Keratinocyte (primary cell): ENCODE measurements at regions not wholly inside any gene's neighbourhood (a gene's known extent, or its start where the extent isn't known, plus 50 kb on each side); places are given as distances from the start of the nearest gene placed in this dataset.

Experiments
- DNase-seq: peaks from one replicate; pipeline ENCODE4 v3.0.0-alpha.2; 2011; ENCODE audit warnings: low read depth, missing footprints, low spot score
- FAIRE-seq: peaks from 2 replicates; lab custom pipeline; 2011; peaks lifted over from hg19 to GRCh38; lab: Jason Lieb, UNC
- H2AFZ ChIP-seq: 2 replicates; pipeline ENCODE4 v1.6.0; 2012; ENCODE audit warnings: low read length, control low read depth, inconsistent platforms; ENCODE audit not compliant: control insufficient read depth
- H3K27ac ChIP-seq: 2 replicates; pipeline ENCODE4 v1.5.1; 2011; ENCODE audit warnings: low read length; ENCODE audit not compliant: control insufficient read depth, insufficient read depth
- H3K27me3 ChIP-seq: 3 replicates; pipeline ENCODE4 v1.6.0; 2011; ENCODE audit warnings: low read length; ENCODE audit not compliant: control insufficient read depth, insufficient read depth; ENCODE audit errors: extremely low read depth
- H3K36me3 ChIP-seq, 2 experiments: 2 replicates in 1 of 2; 3 replicates in 1 of 2; pipeline ENCODE4 v1.5.1; 2011; ENCODE audit warnings: low read length in 2 of 2, mild to moderate bottlenecking in 1 of 2; ENCODE audit not compliant: control insufficient read depth in 2 of 2, insufficient read depth in 2 of 2; ENCODE audit errors: extremely low read depth in 1 of 2
- H3K4me1 ChIP-seq: 3 replicates; pipeline ENCODE4 v1.5.1; 2011; ENCODE audit warnings: low read length; ENCODE audit not compliant: control insufficient read depth, insufficient read depth; ENCODE audit errors: extremely low read depth
- H3K4me2 ChIP-seq: 3 replicates; pipeline ENCODE4 v1.6.0; 2011; ENCODE audit warnings: low read depth, low read length; ENCODE audit not compliant: control insufficient read depth, insufficient read depth; ENCODE audit errors: extremely low read depth
- H3K4me3 ChIP-seq, 3 experiments: fragments of 200-600 bp in 1 of 3; sonication (generic) in 1 of 3; 2 replicates in 2 of 3; 3 replicates in 1 of 3; pipeline ENCODE4 v1.5.1; 2011 to 2016; ENCODE audit warnings: low read length in 3 of 3, mild to moderate bottlenecking in 3 of 3, control low read depth in 2 of 3, inconsistent platforms in 1 of 3, low read depth in 1 of 3, mixed read lengths in 1 of 3, mixed run types in 1 of 3, moderate library complexity in 1 of 3; ENCODE audit not compliant: control insufficient read depth in 2 of 3, insufficient read depth in 2 of 3; ENCODE audit errors: extremely low read depth in 1 of 3
- H3K79me2 ChIP-seq: 2 replicates; pipeline ENCODE4 v1.6.0; 2012; ENCODE audit warnings: low read length; ENCODE audit not compliant: control insufficient read depth, insufficient read depth
- H3K9ac ChIP-seq: 3 replicates; pipeline ENCODE4 v1.6.0; 2011; ENCODE audit warnings: low read length; ENCODE audit not compliant: control insufficient read depth, insufficient read depth; ENCODE audit errors: extremely low read depth
- H3K9me1 ChIP-seq: 3 replicates; pipeline ENCODE4 v1.6.0; 2011; ENCODE audit warnings: low read length; ENCODE audit not compliant: control insufficient read depth, insufficient read depth; ENCODE audit errors: extremely low read depth
- H3K9me3 ChIP-seq: 2 replicates; pipeline ENCODE4 v1.5.1; 2012; ENCODE audit warnings: low read depth, low read length; ENCODE audit not compliant: control insufficient read depth
- H4K20me1 ChIP-seq: 3 replicates; pipeline ENCODE4 v1.6.0; 2011; ENCODE audit warnings: low read length; ENCODE audit not compliant: control insufficient read depth, insufficient read depth; ENCODE audit errors: extremely low read depth
- CTCF ChIP-seq, 3 experiments: IDR thresholded peaks in 1 of 3; conservative IDR thresholded peaks in 1 of 3; optimal IDR thresholded peaks in 1 of 3; 2 replicates in 2 of 3; 3 replicates in 1 of 3; pipeline versions ENCODE3 to v1.5.1; 2011; ENCODE audit warnings: low read length in 3 of 3, mild to moderate bottlenecking in 3 of 3, moderate library complexity in 2 of 3, control low read depth in 1 of 3, inconsistent platforms in 1 of 3; ENCODE audit not compliant: insufficient read depth in 2 of 3; ENCODE audit errors: extremely low read depth in 1 of 3
- EZH2 ChIP-seq: IDR thresholded peaks from one replicate; pipeline ENCODE4 v1.6.1; 2012; ENCODE audit warnings: inconsistent platforms, mild to moderate bottlenecking, low read length, moderate library complexity
- dilution Hi-C: fragments of 300-500 bp; cut with MboI; formaldehyde crosslinking; loops from one replicate; pipeline ENCODE4 v1.7.0; 2020; ENCODE audit warnings: low sequenced_read_pairs; ENCODE audit not compliant: extremely low pct_ligation_motif_present

GRCh38 chr7:68119411-68119810, 1122.8 kb downstream of the TYW1 start:
- Histone ChIP-seq H2AFZ (no peak overlapping the region), H3K4me3 (no peak overlapping the region), H3K4me1 (no peaks in the 10 kb centered on the region), H3K4me2 (no peak overlapping the region), H3K27ac (no peak overlapping the region), H4K20me1 (no peaks in the 10 kb centered on the region), H3K36me3 (no peaks in the 10 kb centered on the region), H3K79me2 (no peaks in the 10 kb centered on the region), H3K27me3 (no peaks in the 10 kb centered on the region), H3K9ac (no peak overlapping the region), H3K9me3 (peaks cover 3% of the 10 kb centered on the region), H3K9me1 (no peaks in the 10 kb centered on the region)
- FAIRE-seq: no peak
- TF ChIP-seq EZH2 (no peak), CTCF (optimal IDR thresholded peaks at IDR 0.05 in 1 of 3, IDR thresholded peaks at IDR 0.05 in 1 of 3, conservative IDR thresholded peaks at IDR 0.05 in 1 of 3; ENCODE audit: extremely low read depth in 1 of 3, insufficient read depth in 2 of 3, low read length in 3 of 3) (no peak)
- dilution Hi-C loops: no loop called here
- no peak for DNase-seq

- no peak overlapping the region for H3K9ac ChIP-seq
- H3K9me3 ChIP-seq: peaks cover 3% of the 10 kb centered on the region
- H3K4me1 ChIP-seq: no peaks in the 10 kb centered on the region
- no peaks in the 10 kb centered on the region for H4K20me1 ChIP-seq
- dilution Hi-C loops: no loop called here
- no peak overlapping the region for H3K27ac ChIP-seq
- no peak overlapping the region for H3K4me3 ChIP-seq
- TF ChIP-seq EZH2: no peak
- no peak for TF ChIP-seq CTCF (optimal IDR thresholded peaks at IDR 0.05 in 1 of 3, IDR thresholded peaks at IDR 0.05 in 1 of 3, conservative IDR thresholded peaks at IDR 0.05 in 1 of 3; ENCODE audit: extremely low read depth in 1 of 3, insufficient read depth in 2 of 3, low read length in 3 of 3)
- FAIRE-seq (no peak), DNase-seq (no peak)
- no peak overlapping the region for H2AFZ ChIP-seq
- H3K79me2 ChIP-seq: no peaks in the 10 kb centered on the region
- H3K4me2 ChIP-seq: no peak overlapping the region
- no peaks in the 10 kb centered on the region for H3K36me3 ChIP-seq
- H3K27me3 ChIP-seq: no peaks in the 10 kb centered on the region
- H3K9me1 ChIP-seq: no peaks in the 10 kb centered on the region
Observed at GRCh38 chr7:68121056-68121455, 1124.4 kb downstream of the TYW1 start.
